ENCODE measurements at regions not wholly inside any gene's neighbourhood (a gene's known extent, or its start where the extent isn't known, plus 50 kb on each side); places are given as distances from the start of the nearest gene placed in this dataset.

GRCh38 chr7:46322937-46323336 lies 401.9 kb upstream of the IGFBP3 start:
- no peak for DNase-seq

GRCh38 chr7:46321556-46322205 lies 400.6 kb upstream of the IGFBP3 start:
- DNase-seq = no peak

DNA sequence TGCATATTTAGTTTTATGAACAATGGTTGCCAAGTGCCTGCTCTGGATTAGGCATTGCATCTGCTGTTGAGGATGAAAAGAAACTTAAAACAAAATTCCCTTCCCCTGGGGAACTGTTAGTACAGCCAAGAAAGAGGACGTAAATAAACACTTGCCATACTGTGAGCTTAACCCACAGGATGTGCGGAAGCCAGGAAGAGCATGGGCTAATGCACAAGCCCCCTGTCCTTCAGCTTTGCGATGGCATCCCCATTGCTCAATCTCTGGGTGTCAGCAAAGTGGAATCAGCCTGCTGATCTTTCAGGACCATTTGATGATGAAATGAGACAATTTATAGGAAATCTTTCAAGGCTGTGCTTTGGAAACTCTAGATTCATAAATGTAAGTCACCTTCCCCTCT lies 399.9 kb upstream of the IGFBP3 start:
- no peak for DNase-seq

- DNase-seq = no peak
These were observed 398.8 kb upstream of the IGFBP3 start for GRCh38 chr7:46319841-46320240.

- DNase-seq = no peak
These were observed 397.2 kb upstream of the IGFBP3 start for GRCh38 chr7:46318276-46318675.

- no peak for DNase-seq
These were observed 396.2 kb upstream of the IGFBP3 start for GRCh38 chr7:46317256-46317655.

- DNase-seq = no peak
These were observed 394.8 kb upstream of the IGFBP3 start for GRCh38 chr7:46315891-46316290.

- DNase-seq = no peak
These were observed 380.6 kb upstream of the IGFBP3 start for GRCh38 chr7:46301677-46302076.

DNA sequence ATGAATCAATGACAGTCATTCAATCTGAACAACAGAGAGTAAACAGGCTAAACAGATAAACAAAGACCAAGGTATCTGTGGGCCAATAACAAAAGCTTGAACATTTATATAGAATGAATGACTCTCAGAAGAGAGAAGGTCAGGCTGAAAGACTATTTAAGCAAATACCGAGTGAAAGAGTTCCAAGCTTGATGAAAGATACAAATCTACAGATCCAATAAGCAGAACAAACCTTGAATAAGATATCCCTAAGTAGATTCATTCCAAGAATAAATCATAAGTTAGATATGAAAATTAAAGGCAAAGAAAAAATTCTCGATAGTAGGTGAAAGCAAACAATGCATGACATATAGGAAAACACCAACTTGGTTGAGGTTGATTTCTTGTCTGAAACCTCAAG lies 376.4 kb upstream of the IGFBP3 start:
- DNase-seq = no peak

DNA sequence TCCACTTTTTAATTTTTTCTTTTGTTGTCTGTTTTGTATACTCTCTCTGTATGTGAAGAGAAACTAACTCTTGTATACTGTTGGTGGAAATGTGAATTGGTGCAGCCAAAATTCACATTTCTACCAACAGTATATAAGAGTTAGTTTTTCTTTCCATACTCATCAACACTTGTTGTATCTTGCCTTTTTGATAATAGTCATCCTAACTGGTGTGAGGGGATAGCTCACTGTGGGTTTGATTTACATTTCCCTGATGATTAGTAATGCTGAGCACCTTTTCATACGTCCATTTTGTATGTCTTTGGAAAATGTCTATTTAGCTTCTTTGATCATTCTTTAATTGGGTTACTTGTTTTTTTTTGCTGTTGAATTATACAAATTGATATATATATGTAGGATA lies 375.5 kb upstream of the IGFBP3 start:
- no peak for DNase-seq

- DNase-seq = no peak
These were observed 373.3 kb upstream of the IGFBP3 start for GRCh38 chr7:46294381-46294780.

DNA sequence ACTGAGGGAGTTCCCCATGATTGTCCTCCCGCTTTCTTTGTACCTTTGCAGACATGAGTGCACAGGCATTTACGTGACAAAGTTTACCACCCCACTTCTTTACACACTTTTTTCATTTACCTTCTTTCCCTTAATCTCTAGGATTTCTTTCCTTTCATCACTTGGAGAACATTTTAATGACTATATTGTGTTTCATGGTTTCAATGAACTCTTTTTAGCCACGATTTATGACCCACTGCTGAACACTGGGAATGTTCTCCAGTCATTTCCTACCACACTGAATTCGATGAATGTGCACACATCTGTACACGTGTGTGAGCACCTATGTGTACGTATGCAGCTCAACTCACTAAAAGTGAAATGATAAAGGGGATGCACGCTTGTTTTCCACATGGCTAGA lies 371.7 kb upstream of the IGFBP3 start:
- no peak for DNase-seq

DNA sequence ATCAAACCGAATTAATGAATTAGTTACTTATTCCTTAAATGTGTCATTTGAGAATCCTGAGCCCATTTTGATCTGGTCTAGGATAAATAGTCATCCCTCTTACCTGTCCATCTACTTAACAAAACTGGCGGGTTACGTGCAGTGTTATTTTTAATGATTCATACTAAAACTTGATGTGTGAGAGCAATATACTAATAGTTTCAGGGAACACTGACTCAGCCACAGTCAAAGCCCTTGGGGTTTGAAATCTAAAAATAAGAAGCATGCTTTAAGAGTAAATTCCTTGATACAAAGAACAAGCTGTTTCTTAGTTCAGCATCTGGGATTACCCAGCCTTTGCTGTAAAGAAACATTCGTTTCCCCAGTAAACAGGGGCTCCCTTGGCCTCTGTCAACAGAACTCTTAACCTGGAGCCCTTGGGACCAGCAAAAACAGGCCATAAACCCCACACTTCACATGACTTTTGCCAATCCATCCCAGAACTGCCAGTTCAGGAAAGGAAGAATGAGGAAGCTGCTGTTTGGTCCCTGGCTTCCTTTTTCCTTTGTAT lies 370.6 kb upstream of the IGFBP3 start:
- DNase-seq = no peak

- no peak for DNase-seq
These were observed 370.0 kb upstream of the IGFBP3 start for GRCh38 chr7:46291050-46291438.

DNA sequence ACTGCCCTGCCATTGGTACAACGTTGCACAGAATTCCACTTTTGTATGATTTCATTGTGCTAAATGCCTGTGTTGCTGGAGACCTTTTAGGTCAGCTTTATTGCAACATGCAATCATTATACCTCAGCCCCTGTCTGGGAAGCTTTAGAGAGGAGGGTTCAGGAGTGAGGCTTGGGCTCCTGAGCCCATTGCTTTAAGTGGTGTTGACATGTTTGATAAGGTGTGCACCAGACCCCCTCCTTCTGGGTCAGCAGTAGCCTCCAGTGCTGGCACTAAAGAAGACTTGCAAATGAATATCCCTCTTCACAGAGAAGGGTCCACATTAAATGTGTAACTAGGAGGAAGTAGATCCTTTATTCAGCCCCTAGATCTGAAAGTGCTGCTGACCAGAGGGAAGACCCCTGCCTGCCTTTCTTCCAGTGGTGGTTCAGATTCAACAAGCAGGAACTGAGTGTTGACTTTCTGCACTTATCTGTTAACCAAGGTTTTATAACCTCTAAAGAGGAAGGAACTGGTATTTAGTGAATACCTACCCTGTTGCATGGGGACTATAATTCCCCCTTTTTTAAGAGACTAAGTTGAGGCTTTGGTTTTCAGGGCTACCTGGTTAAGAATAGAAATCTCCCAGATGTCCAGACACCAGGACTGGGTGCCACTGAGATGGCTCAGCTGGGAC lies 369.4 kb upstream of the IGFBP3 start:
- DNase-seq = no peak

DNA sequence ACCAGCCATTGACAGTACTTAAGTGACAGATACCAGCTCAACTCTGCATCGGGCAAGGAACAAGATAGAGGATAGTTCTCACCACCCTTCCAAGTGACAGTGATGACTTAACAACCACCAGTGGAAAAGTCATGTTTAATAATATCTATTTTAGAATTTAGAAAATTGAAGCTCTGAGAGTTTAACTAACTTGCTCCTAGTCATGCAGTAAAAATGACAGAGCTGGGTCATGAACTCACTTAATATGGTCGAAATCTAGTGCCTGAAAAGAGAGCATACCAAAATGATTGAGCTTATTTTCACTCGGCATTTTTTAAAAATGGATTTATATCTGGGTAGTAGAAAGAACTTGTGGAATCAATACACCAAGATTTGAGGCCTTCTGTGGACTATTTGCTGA lies 367.8 kb upstream of the IGFBP3 start:
- no peak for DNase-seq

GRCh38 chr7:46288010-46288409 lies 366.9 kb upstream of the IGFBP3 start:
- DNase-seq = no peak

GRCh38 chr7:46286957-46287356 lies 365.9 kb upstream of the IGFBP3 start:
- no peak for DNase-seq

DNA sequence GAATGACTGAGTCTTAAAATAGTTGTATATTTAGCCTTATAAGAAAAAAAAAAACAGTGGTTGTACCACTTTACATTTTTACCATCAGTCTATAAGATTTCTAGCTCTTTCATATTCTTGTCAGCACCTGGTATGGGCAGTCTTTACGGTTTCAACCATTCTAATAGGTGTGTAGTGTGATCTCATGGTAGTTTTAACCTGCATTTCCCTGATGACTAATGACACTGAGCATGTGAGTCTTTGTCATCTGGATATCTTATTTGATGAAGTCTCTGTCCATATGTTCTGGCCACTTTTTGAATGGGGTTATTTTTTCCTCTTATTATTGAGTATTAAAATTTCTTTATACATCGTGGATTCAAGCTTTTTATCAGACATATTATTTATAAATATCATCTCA lies 365.3 kb upstream of the IGFBP3 start:
- no peak for DNase-seq

- no peak for DNase-seq
These were observed 364.8 kb upstream of the IGFBP3 start for GRCh38 chr7:46285878-46286277.

DNA sequence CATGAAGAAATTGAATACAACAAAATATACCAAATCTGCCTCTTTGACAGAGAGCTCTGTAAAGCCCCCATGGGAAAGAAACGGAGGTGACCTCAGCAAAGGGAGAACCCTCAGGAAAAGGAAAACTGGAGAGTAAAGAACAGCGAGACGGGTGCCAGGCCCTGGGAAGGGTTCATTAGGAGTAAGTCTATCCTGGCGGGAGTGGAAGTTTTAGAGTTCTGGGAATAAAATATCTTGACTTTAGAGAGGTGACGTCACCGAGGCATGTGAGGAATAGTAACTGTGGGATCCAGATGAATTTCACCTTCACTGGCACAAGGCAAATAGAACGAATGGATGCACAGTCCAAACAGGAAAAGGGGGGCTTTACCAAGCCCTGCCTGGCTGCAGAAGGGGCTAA lies 362.8 kb upstream of the IGFBP3 start:
- DNase-seq = no peak

DNA sequence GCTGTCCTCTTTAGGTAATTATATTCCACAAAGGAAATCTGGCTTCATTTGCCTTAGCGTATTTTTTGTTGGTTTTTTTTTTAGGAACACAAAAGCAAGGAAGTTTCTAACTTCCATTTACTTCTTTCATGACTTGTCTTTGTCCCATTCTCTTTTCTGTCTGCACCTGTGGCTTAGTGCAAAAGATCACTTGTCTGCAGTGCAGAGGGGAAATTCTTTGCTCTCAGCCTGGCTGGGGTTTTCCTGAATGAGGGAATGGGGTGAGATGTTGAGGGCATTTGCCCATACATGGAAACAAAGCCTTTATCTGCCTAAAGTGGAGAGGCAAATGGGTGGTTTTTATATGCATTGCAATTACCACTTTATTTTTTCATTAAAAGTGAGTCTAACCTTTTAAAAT lies 361.1 kb upstream of the IGFBP3 start:
- DNase-seq = no peak

DNA sequence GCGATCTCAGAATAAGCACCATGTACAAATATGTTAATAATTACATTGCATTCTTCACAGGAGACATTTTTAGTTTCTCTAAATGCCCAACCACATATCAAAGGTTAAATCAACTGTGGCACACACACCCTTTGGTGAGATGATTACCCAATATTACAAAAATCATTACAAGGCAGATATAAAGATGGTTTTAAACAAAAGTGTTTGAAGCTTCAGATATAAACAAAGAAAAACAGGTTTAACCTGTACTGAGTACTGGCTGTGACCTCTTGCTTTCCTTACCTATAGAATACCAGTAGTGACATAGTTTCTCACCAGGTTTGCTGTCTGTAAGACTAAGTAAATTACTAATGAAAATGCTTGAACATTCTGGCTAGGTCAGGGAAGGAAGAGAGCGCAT lies 360.0 kb upstream of the IGFBP3 start:
- no peak for DNase-seq

GRCh38 chr7:46279290-46279689 lies 358.2 kb upstream of the IGFBP3 start:
- DNase-seq = no peak

DNA sequence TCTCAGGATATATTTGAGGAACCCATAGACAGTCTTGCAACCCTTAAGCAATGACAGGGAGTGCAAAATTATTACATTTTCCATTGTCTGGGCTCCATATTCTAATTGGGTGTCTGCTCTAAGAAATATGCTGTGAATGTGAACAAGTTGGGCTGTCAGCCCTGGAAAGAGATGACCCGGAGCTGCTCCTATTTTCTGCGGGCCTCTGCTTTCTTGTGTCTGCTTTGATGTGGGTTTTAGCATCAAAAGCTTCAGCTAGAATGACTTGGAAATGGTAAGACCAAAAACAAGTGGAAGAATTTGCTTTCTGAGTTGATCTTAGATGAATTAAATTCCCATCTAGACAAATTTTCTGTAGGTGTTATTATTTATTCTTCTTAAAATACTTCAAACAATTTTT lies 343.6 kb upstream of the IGFBP3 start:
- DNase-seq = no peak
